Caco-2 (cell line): ENCODE measurements at regions not wholly inside any gene's neighbourhood (a gene's known extent, or its start where the extent isn't known, plus 50 kb on each side); places are given as distances from the start of the nearest gene placed in this dataset.

ENCODE experiments used
- BruUV-seq: library from RNA; stranded (reverse); fragments of 400-500 nt; replicated peaks from 2 replicates; lab custom pipeline; 2021; lab: Mats Ljungman, UMichigan
- CTCF ChIA-PET: fragments of 300-600 bp; sonication (Branson Sonifier 250); formaldehyde crosslinking; loops from one replicate; lab custom pipeline; 2022; ENCODE audit warnings: antibody characterized with exemption; lab: Charles Lee
- POLR2A ChIA-PET: fragments of 300-600 bp; sonication (Branson Sonifier 250); formaldehyde crosslinking; loops from one replicate; lab custom pipeline; 2022; ENCODE audit warnings: antibody characterized with exemption; lab: Charles Lee
- DNase-seq, 2 experiments: peaks; one replicate each; pipeline versions ENCODE4 v3.0.0 to v3.0.0-alpha.2; 2020 to 2022
- H3K27me3 ChIP-seq: replicated peaks from 2 replicates; pipeline ENCODE4 v1.6.0; 2011; ENCODE audit warnings: low read length; ENCODE audit not compliant: control insufficient read depth, insufficient read depth
- H3K36me3 ChIP-seq: 2 replicates; pipeline ENCODE4 v1.5.1; 2011; ENCODE audit warnings: low read length; ENCODE audit not compliant: control insufficient read depth, insufficient read depth
- H3K4me1 ChIP-seq: fragments of 250-450 bp; sonication (Bioruptor Pico); 2 replicates; pipeline ENCODE4 v1.5.1; 2020; ENCODE audit warnings: mild to moderate bottlenecking
- H3K4me3 ChIP-seq: 2 replicates; pipeline ENCODE4 v1.5.1; 2011; ENCODE audit warnings: low read depth, mild to moderate bottlenecking, control low read depth, low read length
- H3K9me3 ChIP-seq: fragments of 250-450 bp; sonication (Bioruptor Pico); 2 replicates; pipeline ENCODE4 v1.5.1; 2020; ENCODE audit warnings: mild to moderate bottlenecking, moderate library complexity
- H3K27ac Mint-ChIP-seq: one replicate; pipeline ENCODE4 v1.8.0; 2022; ENCODE audit warnings: mixed read lengths; ENCODE audit not compliant: unreplicated experiment
- H3K27me3 Mint-ChIP-seq: one replicate; pipeline ENCODE4 v1.8.0; 2022; ENCODE audit warnings: mixed read lengths; ENCODE audit not compliant: insufficient read depth, unreplicated experiment
- H3K36me3 Mint-ChIP-seq: one replicate; pipeline ENCODE4 v1.8.0; 2022; ENCODE audit warnings: mild to moderate bottlenecking, mixed read lengths; ENCODE audit not compliant: insufficient read depth, unreplicated experiment
- H3K4me1 Mint-ChIP-seq: one replicate; pipeline ENCODE4 v1.8.0; 2022; ENCODE audit warnings: low read depth, mixed read lengths; ENCODE audit not compliant: unreplicated experiment
- H3K4me3 Mint-ChIP-seq: one replicate; pipeline ENCODE4 v1.8.0; 2022; ENCODE audit warnings: mild to moderate bottlenecking, moderate library complexity, mixed read lengths; ENCODE audit not compliant: unreplicated experiment
- H3K9me3 Mint-ChIP-seq: one replicate; pipeline ENCODE4 v1.8.0; 2022; ENCODE audit warnings: mixed read lengths; ENCODE audit not compliant: unreplicated experiment
- intact Hi-C: fragments of 100-400 bp; cut with micrococcal nuclease; formaldehyde crosslinking; loops from one replicate; pipeline ENCODE4 v1.10.0; 2022; ENCODE audit not compliant: unreplicated experiment
- TF ChIP-seq, protein P1 (sequence below), 2 experiments: fragments of 200-600 bp in 1 of 2; IDR thresholded peaks; 1 replicate in 1 of 2; 2 replicates in 1 of 2; pipeline versions ENCODE4 v1.5.1 to v1.8.0; 2011 to 2022; ENCODE audit warnings: antibody characterized with exemption in 1 of 2, control low read depth in 1 of 2, inconsistent platforms in 1 of 2, low read depth in 1 of 2, low read length in 1 of 2, mild to moderate bottlenecking in 1 of 2, moderate library complexity in 1 of 2; ENCODE audit not compliant: insufficient read depth in 1 of 2, severe bottlenecking in 1 of 2, unreplicated experiment in 1 of 2

DNA sequence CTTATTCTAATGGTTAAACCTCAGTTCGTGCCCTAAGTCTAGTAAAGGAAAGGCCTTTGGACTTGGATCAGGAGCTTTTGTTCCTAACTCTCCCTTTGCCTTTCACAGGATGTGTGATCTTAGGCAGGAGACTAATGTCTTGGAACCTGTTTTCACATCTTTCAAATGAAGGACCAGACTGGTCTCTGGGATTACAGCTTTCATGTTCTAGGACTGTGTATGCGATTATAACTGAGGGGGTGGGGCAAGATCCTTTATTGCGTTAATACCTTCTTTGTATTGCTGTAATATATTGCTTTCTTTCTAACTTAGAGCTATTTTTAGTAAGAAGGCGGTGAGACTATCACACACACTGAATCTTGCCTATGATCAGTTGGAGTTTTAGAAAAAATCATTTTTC, 368.1 kb downstream of the RPRM start:
- intact Hi-C loops: no loop called here
- Histone ChIP-seq H3K9me3 (no peaks in the 10 kb centered on the region), H3K36me3 (no peaks in the 10 kb centered on the region), H3K4me3 (no peak overlapping the region), H3K4me1 (no peaks in the 10 kb centered on the region), H3K27me3 (no peaks in the 10 kb centered on the region)
- TF ChIP-seq, protein P1, sequence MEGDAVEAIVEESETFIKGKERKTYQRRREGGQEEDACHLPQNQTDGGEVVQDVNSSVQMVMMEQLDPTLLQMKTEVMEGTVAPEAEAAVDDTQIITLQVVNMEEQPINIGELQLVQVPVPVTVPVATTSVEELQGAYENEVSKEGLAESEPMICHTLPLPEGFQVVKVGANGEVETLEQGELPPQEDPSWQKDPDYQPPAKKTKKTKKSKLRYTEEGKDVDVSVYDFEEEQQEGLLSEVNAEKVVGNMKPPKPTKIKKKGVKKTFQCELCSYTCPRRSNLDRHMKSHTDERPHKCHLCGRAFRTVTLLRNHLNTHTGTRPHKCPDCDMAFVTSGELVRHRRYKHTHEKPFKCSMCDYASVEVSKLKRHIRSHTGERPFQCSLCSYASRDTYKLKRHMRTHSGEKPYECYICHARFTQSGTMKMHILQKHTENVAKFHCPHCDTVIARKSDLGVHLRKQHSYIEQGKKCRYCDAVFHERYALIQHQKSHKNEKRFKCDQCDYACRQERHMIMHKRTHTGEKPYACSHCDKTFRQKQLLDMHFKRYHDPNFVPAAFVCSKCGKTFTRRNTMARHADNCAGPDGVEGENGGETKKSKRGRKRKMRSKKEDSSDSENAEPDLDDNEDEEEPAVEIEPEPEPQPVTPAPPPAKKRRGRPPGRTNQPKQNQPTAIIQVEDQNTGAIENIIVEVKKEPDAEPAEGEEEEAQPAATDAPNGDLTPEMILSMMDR (IDR thresholded peaks at IDR 0.05; ENCODE audit: insufficient read depth in 1 of 2, low read depth in 1 of 2, low read length in 1 of 2, severe bottlenecking in 1 of 2, unreplicated experiment in 1 of 2): no peak
- DNase-seq: no peak
- no peaks in the 10 kb centered on the region for H3K9me3 Mint-ChIP-seq
- ChIA-PET POLR2A (no interaction called here), CTCF (no interaction called here)
- H3K27me3 Mint-ChIP-seq: peaks cover 3% of the 10 kb centered on the region
- H3K4me3 Mint-ChIP-seq: no peak overlapping the region
- no peak overlapping the region for H3K27ac Mint-ChIP-seq
- no TSS peak for BruUV-seq
- H3K4me1 Mint-ChIP-seq: no peaks in the 10 kb centered on the region
- no peaks in the 10 kb centered on the region for H3K36me3 Mint-ChIP-seq

DNA sequence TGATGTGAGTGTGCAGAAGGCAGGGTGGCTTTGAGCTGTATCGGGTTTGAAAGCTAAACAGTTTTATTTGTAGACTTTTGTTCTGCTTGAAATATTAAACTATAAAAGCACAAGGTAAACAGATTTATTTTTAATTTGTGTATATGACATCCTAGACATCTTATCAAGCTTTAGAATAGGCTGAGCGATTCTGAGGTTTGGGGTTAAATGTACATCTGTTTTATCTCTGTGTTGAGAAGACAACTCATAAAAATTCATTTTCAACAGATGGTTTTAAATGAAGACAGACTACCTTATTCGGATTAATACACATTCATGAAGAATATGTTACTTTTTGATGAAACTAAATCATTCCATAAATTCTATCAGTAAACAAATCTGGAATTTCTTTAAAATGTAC, 368.8 kb downstream of the RPRM start:
- Mint-ChIP-seq H3K4me3 (no peak overlapping the region), H3K27me3 (peaks cover 3% of the 10 kb centered on the region), H3K4me1 (no peaks in the 10 kb centered on the region), H3K36me3 (no peaks in the 10 kb centered on the region), H3K9me3 (no peaks in the 10 kb centered on the region), H3K27ac (no peak overlapping the region)
- CTCF ChIA-PET: no interaction called here
- Histone ChIP-seq H3K36me3 (no peaks in the 10 kb centered on the region), H3K27me3 (no peaks in the 10 kb centered on the region), H3K9me3 (no peaks in the 10 kb centered on the region), H3K4me1 (no peaks in the 10 kb centered on the region), H3K4me3 (no peak overlapping the region)
- BruUV-seq: no TSS peak
- POLR2A ChIA-PET: no interaction called here
- TF ChIP-seq, protein P1 (IDR thresholded peaks at IDR 0.05; ENCODE audit: insufficient read depth in 1 of 2, low read depth in 1 of 2, low read length in 1 of 2, severe bottlenecking in 1 of 2, unreplicated experiment in 1 of 2): no peak
- DNase-seq: no peak
- intact Hi-C loops: no loop called here

DNA sequence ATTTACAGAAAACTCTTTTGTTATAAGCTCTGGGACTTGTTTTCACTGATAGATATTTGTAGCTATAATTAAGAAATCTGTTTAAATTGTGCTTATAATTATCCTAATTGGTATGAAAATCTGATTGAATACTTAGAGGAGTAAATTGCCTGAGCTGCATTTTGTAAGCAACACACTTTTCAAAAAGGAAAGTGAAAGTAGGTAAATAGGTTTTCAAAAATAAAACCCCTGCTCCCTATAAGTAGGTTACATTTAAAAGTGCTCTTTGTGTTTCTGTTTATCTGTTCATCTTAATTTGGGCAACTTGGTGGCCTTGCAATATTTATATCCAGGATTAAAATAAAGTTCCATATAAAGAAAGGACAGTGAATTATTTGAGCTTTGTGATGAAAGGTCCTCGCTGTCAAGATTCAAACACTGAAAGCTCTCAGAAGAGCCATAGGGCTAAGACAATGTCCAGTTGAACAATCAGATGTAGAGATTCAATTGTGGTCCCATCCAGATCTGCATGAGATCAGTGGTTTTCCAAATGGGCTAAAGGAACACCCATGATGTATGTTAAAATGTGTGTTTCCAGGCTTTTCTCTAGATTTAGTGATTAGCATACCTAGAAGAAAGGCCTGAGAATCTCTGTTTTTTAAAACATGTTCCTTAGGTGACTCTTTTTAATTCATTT, 371.6 kb downstream of the RPRM start:
- ChIA-PET CTCF (no interaction called here), POLR2A (no interaction called here)
- Histone ChIP-seq H3K4me3 (no peak overlapping the region), H3K4me1 (no peaks in the 10 kb centered on the region), H3K27me3 (no peaks in the 10 kb centered on the region), H3K9me3 (no peaks in the 10 kb centered on the region), H3K36me3 (no peaks in the 10 kb centered on the region)
- Mint-ChIP-seq H3K27ac (no peak overlapping the region), H3K36me3 (no peaks in the 10 kb centered on the region), H3K4me1 (no peaks in the 10 kb centered on the region), H3K4me3 (no peak overlapping the region), H3K9me3 (no peaks in the 10 kb centered on the region), H3K27me3 (no peaks in the 10 kb centered on the region)
- BruUV-seq: no TSS peak
- no peak for DNase-seq
- intact Hi-C loops: no loop called here
- TF ChIP-seq, protein P1 (IDR thresholded peaks at IDR 0.05; ENCODE audit: insufficient read depth in 1 of 2, low read depth in 1 of 2, low read length in 1 of 2, severe bottlenecking in 1 of 2, unreplicated experiment in 1 of 2): no peak
